ENCODE measurements at regions not wholly inside any gene's neighbourhood (a gene's known extent, or its start where the extent isn't known, plus 50 kb on each side); places are given as distances from the start of the nearest gene placed in this dataset.
A peak's percentile ranks its signal among the peaks of the same experiment; 100 is the strongest.

- TF ChIP-seq, protein P1, sequence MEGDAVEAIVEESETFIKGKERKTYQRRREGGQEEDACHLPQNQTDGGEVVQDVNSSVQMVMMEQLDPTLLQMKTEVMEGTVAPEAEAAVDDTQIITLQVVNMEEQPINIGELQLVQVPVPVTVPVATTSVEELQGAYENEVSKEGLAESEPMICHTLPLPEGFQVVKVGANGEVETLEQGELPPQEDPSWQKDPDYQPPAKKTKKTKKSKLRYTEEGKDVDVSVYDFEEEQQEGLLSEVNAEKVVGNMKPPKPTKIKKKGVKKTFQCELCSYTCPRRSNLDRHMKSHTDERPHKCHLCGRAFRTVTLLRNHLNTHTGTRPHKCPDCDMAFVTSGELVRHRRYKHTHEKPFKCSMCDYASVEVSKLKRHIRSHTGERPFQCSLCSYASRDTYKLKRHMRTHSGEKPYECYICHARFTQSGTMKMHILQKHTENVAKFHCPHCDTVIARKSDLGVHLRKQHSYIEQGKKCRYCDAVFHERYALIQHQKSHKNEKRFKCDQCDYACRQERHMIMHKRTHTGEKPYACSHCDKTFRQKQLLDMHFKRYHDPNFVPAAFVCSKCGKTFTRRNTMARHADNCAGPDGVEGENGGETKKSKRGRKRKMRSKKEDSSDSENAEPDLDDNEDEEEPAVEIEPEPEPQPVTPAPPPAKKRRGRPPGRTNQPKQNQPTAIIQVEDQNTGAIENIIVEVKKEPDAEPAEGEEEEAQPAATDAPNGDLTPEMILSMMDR (IDR thresholded peaks at IDR 0.05; ENCODE audit: extremely low read depth in 1 of 2, insufficient read depth in 1 of 2, low read depth in 1 of 2, low read length in 2 of 2), result peak in 1 of 2 donors; percentile 16
- TF ChIP-seq POLR2A (IDR thresholded peaks at IDR 0.05; ENCODE audit: low read depth, low read length), result no peak
- TF ChIP-seq POLR2AphosphoS5 (IDR thresholded peaks at IDR 0.05; ENCODE audit: insufficient read depth, low read depth, low read length), result no peak
- no peak for TF ChIP-seq FOS (IDR thresholded peaks at IDR 0.05; ENCODE audit: borderline replicate concordance, insufficient read depth, low read length)
- no peak for TF ChIP-seq JUN (IDR thresholded peaks at IDR 0.05; ENCODE audit: borderline replicate concordance, insufficient read depth, insufficient read length, low read depth)
- no peak for TF ChIP-seq EZH2 (IDR thresholded peaks at IDR 0.05; ENCODE audit: borderline replicate concordance, low read depth, low read length, severe bottlenecking)
- TF ChIP-seq, protein P2, sequence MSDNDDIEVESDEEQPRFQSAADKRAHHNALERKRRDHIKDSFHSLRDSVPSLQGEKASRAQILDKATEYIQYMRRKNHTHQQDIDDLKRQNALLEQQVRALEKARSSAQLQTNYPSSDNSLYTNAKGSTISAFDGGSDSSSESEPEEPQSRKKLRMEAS (IDR thresholded peaks at IDR 0.05; ENCODE audit: insufficient read depth, insufficient read length), result no peak
- no peak for TF ChIP-seq MYC (IDR thresholded peaks at IDR 0.05; ENCODE audit: low read depth, low read length)
- no peak for TF ChIP-seq GATA2 (IDR thresholded peaks at IDR 0.05; ENCODE audit: insufficient read depth, insufficient read length, low read depth, low read length)
Measured at GRCh38 chr2:30026091-30027055, 105.0 kb upstream of the ALK start.

All from endothelial cell of umbilical vein (primary cell).